K562 (cell line): ENCODE measurements at regions not wholly inside any gene's neighbourhood (a gene's known extent, or its start where the extent isn't known, plus 50 kb on each side); places are given as distances from the start of the nearest gene placed in this dataset.

ENCODE experiments used
- ATAC-seq: fragments of 200-7000 bp; cut with Tn5 transposase; 3 replicates; pipeline ENCODE4 v1.9.1; 2020; ENCODE audit warnings: moderate library complexity
- BruUV-seq: library from RNA; stranded (reverse); fragments of 400-500 nt; replicated peaks from 2 replicates; lab custom pipeline; 2021; lab: Mats Ljungman, UMichigan
- CTCF ChIA-PET: fragments of 300-600 bp; formaldehyde crosslinking; extraction: SDS; loops from one replicate; lab custom pipeline; 2021; ENCODE audit warnings: low intra/inter-chr PET ratio; lab: Yijun Ruan, JAX
- POLR2A ChIA-PET: fragments of 300-600, 350-650 bp; sonication (Branson Sonifier 250); formaldehyde crosslinking; extraction: SDS; loops from one replicate; lab custom pipeline; 2021; ENCODE audit warnings: antibody characterized with exemption, inconsistent platforms; lab: Yijun Ruan, JAX
- DNase-seq, 4 experiments: peaks; one replicate each; pipeline versions ENCODE4 v3.0.0 to v3.0.0-alpha.2; 2011 to 2018; ENCODE audit warnings: low spot score in 3 of 4, mixed read lengths in 3 of 4; ENCODE audit errors: extremely low read depth in 1 of 4
- FAIRE-seq: peaks from 2 replicates; lab custom pipeline; 2011; peaks lifted over from hg19 to GRCh38; lab: Jason Lieb, UNC
- H2AFZ ChIP-seq: 2 replicates; pipeline ENCODE4 v1.6.0; 2011; ENCODE audit warnings: low read depth, low read length, control low read depth, inconsistent platforms
- H3K27ac ChIP-seq: fragments of 200-600 bp; 3 replicates; pipeline ENCODE4 v1.8.0; 2011; ENCODE audit warnings: low read depth, mild to moderate bottlenecking, control low read depth, inconsistent platforms, low read length, moderate library complexity, mixed read lengths; ENCODE audit errors: extremely low read depth
- H3K27me3 ChIP-seq, 2 experiments: fragments of 300-600 bp in 1 of 2; 2 replicates in 1 of 2; 3 replicates in 1 of 2; pipeline versions ENCODE4 v1.6.0 to v1.8.0; 2011; ENCODE audit warnings: inconsistent platforms in 2 of 2, low read length in 2 of 2, mild to moderate bottlenecking in 1 of 2, mixed read lengths in 1 of 2, moderate library complexity in 1 of 2; ENCODE audit not compliant: control insufficient read depth in 2 of 2, insufficient read depth in 2 of 2
- H3K36me3 ChIP-seq: fragments of 300-600 bp; 3 replicates; pipeline ENCODE4 v1.8.0; 2011; ENCODE audit warnings: mild to moderate bottlenecking, low read length, inconsistent platforms; ENCODE audit not compliant: control insufficient read depth, insufficient read depth
- H3K4me1 ChIP-seq, 2 experiments: fragments of 200-600 bp in 1 of 2; replicated peaks in 1 of 2; 2 replicates in 1 of 2; 3 replicates in 1 of 2; pipeline versions ENCODE4 v1.5.1 to v1.8.0; 2011; ENCODE audit warnings: inconsistent platforms in 2 of 2, low read length in 2 of 2, mild to moderate bottlenecking in 1 of 2, mixed read lengths in 1 of 2, moderate library complexity in 1 of 2; ENCODE audit not compliant: control insufficient read depth in 2 of 2, insufficient read depth in 2 of 2
- H3K4me2 ChIP-seq: 2 replicates; pipeline ENCODE4 v1.6.1; 2011; ENCODE audit warnings: low read length, control low read depth, inconsistent platforms, mixed read lengths; ENCODE audit not compliant: insufficient read depth
- H3K4me3 ChIP-seq: fragments of 200-600 bp; sonication (generic), shearing (Covaris generic); 2 replicates; pipeline ENCODE4 v1.5.1; 2016; ENCODE audit warnings: control low read depth, inconsistent platforms
- H3K79me2 ChIP-seq: fragments of 200-600 bp; 3 replicates; pipeline ENCODE4 v1.8.0; 2011; ENCODE audit warnings: low read length, inconsistent platforms; ENCODE audit not compliant: control insufficient read depth, insufficient read depth
- H3K9ac ChIP-seq, 2 experiments: 2 replicates each; pipeline versions ENCODE4 v1.6.0 to v1.6.1; 2011; ENCODE audit warnings: low read depth in 2 of 2, low read length in 2 of 2, control low read depth in 1 of 2, inconsistent platforms in 1 of 2, mild to moderate bottlenecking in 1 of 2, mixed read lengths in 1 of 2; ENCODE audit not compliant: insufficient read depth in 1 of 2
- H3K9me1 ChIP-seq: one replicate; pipeline ENCODE4 v1.6.0; 2011; ENCODE audit warnings: inconsistent platforms, mild to moderate bottlenecking, low read length, moderate library complexity; ENCODE audit not compliant: control insufficient read depth, insufficient read depth
- H3K9me3 ChIP-seq: replicated peaks from 2 replicates; pipeline ENCODE4 v1.5.1; 2011; ENCODE audit warnings: low read depth, low read length, inconsistent platforms; ENCODE audit not compliant: control insufficient read depth, insufficient read depth
- H4K20me1 ChIP-seq: replicated peaks from 2 replicates; pipeline ENCODE4 v1.6.1; 2011; ENCODE audit warnings: low read length, inconsistent platforms, mixed read lengths; ENCODE audit not compliant: control insufficient read depth, insufficient read depth
- ADNP ChIP-seq: fragments of 200-800 bp; sonication (Bioruptor generic); IDR thresholded peaks from 2 replicates; pipeline ENCODE4 v1.6.1; 2016; ENCODE audit warnings: missing genetic modification characterization, missing compliant biosample characterization
- ATF7 ChIP-seq: fragments of 450-650 bp; IDR thresholded peaks from 2 replicates; pipeline ENCODE4 v1.7.1; 2014; ENCODE audit warnings: mild to moderate bottlenecking, moderate library complexity
- ETS1 ChIP-seq: conservative IDR thresholded peaks from 2 replicates; pipeline ENCODE4 v1.6.1; 2011; ENCODE audit warnings: low read depth, mild to moderate bottlenecking, low read length; ENCODE audit not compliant: control insufficient read depth
- MCM3 ChIP-seq: fragments of 450-650 bp; IDR thresholded peaks from 2 replicates; pipeline ENCODE4 v1.6.1; 2016
- MTA3 ChIP-seq: fragments of 450-650 bp; formaldehyde crosslinking; IDR thresholded peaks from 2 replicates; pipeline ENCODE4 v1.6.1; 2017; ENCODE audit warnings: mild to moderate bottlenecking, borderline replicate concordance
- WGBS: fragments of 100-300 bp; shearing (Covaris generic); methylation state at CpG from one replicate; pipeline ENCODE4 v1.1.6; 2016; ENCODE audit warnings: low coverage, mixed read lengths; ENCODE audit not compliant: insufficient coverage; ENCODE audit errors: missing lambda C conversion rate; 5-methylcytosine and 5-hydroxymethylcytosine counted together
- in situ Hi-C: fragments of 300-500 bp; cut with MboI; formaldehyde crosslinking; loops from 4 replicates; pipeline ENCODE4 v1.15.0; 2018; ENCODE audit warnings: inconsistent platforms, mixed read lengths
- intact Hi-C: fragments of 100-400 bp; cut with micrococcal nuclease; formaldehyde crosslinking; loops from 2 replicates; pipeline ENCODE4 v1.14.2; 2022
- TF ChIP-seq, protein P1 (sequence below): fragments of 450-650 bp; formaldehyde crosslinking; IDR thresholded peaks from 2 replicates; pipeline ENCODE4 v1.4.0; 2020; ENCODE audit warnings: mild to moderate bottlenecking
- TF ChIP-seq, protein P2 (sequence below): IDR thresholded peaks from 3 replicates; pipeline ENCODE4 v1.6.1; 2011; ENCODE audit warnings: borderline replicate concordance, mild to moderate bottlenecking; ENCODE audit not compliant: insufficient read length, insufficient read depth

GRCh38 chr13:80096383-80096782, 244.5 kb downstream of the SPRY2 start:
- FAIRE-seq = no peak
- no peak for ATAC-seq
- Histone ChIP-seq H3K9ac (no peak overlapping the region), H3K4me3 (no peak overlapping the region), H3K4me1 (no peaks in the 10 kb centered on the region), H3K36me3 (no peaks in the 10 kb centered on the region), H3K27ac (no peak overlapping the region), H3K27me3 (no peaks in the 10 kb centered on the region), H4K20me1 (no peaks in the 10 kb centered on the region), H3K4me2 (no peak overlapping the region), H2AFZ (no peak overlapping the region), H3K9me3 (no peaks in the 10 kb centered on the region), H3K79me2 (no peaks in the 10 kb centered on the region), H3K9me1 (no peaks in the 10 kb centered on the region)
- TF ChIP-seq, protein P1, sequence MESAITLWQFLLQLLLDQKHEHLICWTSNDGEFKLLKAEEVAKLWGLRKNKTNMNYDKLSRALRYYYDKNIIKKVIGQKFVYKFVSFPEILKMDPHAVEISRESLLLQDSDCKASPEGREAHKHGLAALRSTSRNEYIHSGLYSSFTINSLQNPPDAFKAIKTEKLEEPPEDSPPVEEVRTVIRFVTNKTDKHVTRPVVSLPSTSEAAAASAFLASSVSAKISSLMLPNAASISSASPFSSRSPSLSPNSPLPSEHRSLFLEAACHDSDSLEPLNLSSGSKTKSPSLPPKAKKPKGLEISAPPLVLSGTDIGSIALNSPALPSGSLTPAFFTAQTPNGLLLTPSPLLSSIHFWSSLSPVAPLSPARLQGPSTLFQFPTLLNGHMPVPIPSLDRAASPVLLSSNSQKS (CRISPR knock-in tag) = no peak
- TF ChIP-seq MTA3 = no peak
- TF ChIP-seq ATF7 = no peak
- TF ChIP-seq, protein P2, sequence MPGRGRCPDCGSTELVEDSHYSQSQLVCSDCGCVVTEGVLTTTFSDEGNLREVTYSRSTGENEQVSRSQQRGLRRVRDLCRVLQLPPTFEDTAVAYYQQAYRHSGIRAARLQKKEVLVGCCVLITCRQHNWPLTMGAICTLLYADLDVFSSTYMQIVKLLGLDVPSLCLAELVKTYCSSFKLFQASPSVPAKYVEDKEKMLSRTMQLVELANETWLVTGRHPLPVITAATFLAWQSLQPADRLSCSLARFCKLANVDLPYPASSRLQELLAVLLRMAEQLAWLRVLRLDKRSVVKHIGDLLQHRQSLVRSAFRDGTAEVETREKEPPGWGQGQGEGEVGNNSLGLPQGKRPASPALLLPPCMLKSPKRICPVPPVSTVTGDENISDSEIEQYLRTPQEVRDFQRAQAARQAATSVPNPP = no peak
- no peak for TF ChIP-seq ADNP (tag)
- no peak for TF ChIP-seq ETS1
- TF ChIP-seq MCM3 = no peak
- ChIA-PET CTCF (no interaction called here), POLR2A (no interaction called here)
- BruUV-seq = no TSS peak
- intact Hi-C loops (no loop called here), in situ Hi-C loops (no loop called here)
- 0% methylated on average over 2 of the region's 2 CpGs for WGBS
- DNase-seq = no peak
